ENCODE measurements at regions not wholly inside any gene's neighbourhood (a gene's known extent, or its start where the extent isn't known, plus 50 kb on each side); places are given as distances from the start of the nearest gene placed in this dataset.

DNA sequence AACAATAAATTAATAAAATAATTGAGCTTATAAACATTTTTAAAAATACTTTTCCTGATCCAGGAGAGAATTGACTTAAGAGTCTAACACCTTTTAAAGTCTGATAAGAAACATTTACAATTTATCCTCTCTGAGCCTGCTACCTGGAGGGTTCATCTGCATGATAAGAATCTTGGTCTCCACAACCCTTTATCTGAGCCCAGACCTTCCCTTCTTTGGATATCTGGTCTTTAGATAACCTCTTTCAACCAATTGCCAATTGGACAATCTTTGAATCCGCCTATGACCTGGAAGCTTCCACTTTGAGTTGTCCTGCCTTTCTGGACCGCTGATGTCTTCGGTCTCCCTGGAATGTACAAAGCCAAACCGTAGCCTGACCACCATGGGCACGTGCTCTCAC, 1393.3 kb upstream of the TMEM132C start:
- TF ChIP-seq, protein P1, sequence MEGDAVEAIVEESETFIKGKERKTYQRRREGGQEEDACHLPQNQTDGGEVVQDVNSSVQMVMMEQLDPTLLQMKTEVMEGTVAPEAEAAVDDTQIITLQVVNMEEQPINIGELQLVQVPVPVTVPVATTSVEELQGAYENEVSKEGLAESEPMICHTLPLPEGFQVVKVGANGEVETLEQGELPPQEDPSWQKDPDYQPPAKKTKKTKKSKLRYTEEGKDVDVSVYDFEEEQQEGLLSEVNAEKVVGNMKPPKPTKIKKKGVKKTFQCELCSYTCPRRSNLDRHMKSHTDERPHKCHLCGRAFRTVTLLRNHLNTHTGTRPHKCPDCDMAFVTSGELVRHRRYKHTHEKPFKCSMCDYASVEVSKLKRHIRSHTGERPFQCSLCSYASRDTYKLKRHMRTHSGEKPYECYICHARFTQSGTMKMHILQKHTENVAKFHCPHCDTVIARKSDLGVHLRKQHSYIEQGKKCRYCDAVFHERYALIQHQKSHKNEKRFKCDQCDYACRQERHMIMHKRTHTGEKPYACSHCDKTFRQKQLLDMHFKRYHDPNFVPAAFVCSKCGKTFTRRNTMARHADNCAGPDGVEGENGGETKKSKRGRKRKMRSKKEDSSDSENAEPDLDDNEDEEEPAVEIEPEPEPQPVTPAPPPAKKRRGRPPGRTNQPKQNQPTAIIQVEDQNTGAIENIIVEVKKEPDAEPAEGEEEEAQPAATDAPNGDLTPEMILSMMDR (IDR thresholded peaks at IDR 0.05; ENCODE audit: insufficient read depth, low read length), result no peak
- no peak for TF ChIP-seq POLR2AphosphoS5 (IDR thresholded peaks at IDR 0.05; ENCODE audit: low read depth)
- TF ChIP-seq, protein P2, sequence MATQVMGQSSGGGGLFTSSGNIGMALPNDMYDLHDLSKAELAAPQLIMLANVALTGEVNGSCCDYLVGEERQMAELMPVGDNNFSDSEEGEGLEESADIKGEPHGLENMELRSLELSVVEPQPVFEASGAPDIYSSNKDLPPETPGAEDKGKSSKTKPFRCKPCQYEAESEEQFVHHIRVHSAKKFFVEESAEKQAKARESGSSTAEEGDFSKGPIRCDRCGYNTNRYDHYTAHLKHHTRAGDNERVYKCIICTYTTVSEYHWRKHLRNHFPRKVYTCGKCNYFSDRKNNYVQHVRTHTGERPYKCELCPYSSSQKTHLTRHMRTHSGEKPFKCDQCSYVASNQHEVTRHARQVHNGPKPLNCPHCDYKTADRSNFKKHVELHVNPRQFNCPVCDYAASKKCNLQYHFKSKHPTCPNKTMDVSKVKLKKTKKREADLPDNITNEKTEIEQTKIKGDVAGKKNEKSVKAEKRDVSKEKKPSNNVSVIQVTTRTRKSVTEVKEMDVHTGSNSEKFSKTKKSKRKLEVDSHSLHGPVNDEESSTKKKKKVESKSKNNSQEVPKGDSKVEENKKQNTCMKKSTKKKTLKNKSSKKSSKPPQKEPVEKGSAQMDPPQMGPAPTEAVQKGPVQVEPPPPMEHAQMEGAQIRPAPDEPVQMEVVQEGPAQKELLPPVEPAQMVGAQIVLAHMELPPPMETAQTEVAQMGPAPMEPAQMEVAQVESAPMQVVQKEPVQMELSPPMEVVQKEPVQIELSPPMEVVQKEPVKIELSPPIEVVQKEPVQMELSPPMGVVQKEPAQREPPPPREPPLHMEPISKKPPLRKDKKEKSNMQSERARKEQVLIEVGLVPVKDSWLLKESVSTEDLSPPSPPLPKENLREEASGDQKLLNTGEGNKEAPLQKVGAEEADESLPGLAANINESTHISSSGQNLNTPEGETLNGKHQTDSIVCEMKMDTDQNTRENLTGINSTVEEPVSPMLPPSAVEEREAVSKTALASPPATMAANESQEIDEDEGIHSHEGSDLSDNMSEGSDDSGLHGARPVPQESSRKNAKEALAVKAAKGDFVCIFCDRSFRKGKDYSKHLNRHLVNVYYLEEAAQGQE (IDR thresholded peaks at IDR 0.05; ENCODE audit: insufficient replicate concordance, low read depth), result no peak
- no peak for TF ChIP-seq SPI1 (IDR thresholded peaks at IDR 0.05; ENCODE audit: borderline replicate concordance, low read depth)
- no peak for TF ChIP-seq GABPA (IDR thresholded peaks at IDR 0.05; ENCODE audit: low read depth)

All from HL-60 (cell line).